A549 (cell line): ENCODE measurements at regions not wholly inside any gene's neighbourhood (a gene's known extent, or its start where the extent isn't known, plus 50 kb on each side); places are given as distances from the start of the nearest gene placed in this dataset.

Source experiments
- CHD4 ChIP-seq: fragments of 200-600 bp; sonication (generic); IDR thresholded peaks from 2 replicates; pipeline ENCODE4 v1.6.1; 2016; ENCODE audit warnings: antibody characterized with exemption, mild to moderate bottlenecking, borderline replicate concordance
- EP300 ChIP-seq, 2 experiments: fragments of >200 bp; sonication (Bioruptor Twin); formaldehyde crosslinking; IDR thresholded peaks; 2 replicates in 1 of 2; 3 replicates in 1 of 2; pipeline ENCODE4 v1.6.1; 2016 to 2017
- MAZ ChIP-seq: fragments of 150-350 bp; IDR thresholded peaks from 2 replicates; pipeline ENCODE4 v1.6.1; 2014; ENCODE audit warnings: antibody characterized with exemption, low read depth, low read length, borderline replicate concordance
- POLR2A ChIP-seq: IDR thresholded peaks from 2 replicates; pipeline ENCODE4 v1.6.1; 2012; ENCODE audit warnings: mild to moderate bottlenecking, low read length
- TF ChIP-seq, protein P1 (sequence below): fragments of >200 bp; sonication (Bioruptor Twin); formaldehyde crosslinking; IDR thresholded peaks from 3 replicates; pipeline ENCODE4 v1.5.1; 2016
- TF ChIP-seq, protein P2 (sequence below): fragments of 150-350 bp; IDR thresholded peaks from 2 replicates; pipeline ENCODE4 v1.6.1; 2014; ENCODE audit warnings: low read depth, mild to moderate bottlenecking, low read length
- TF ChIP-seq, protein P3 (sequence below): fragments of 450-650 bp; IDR thresholded peaks from 2 replicates; pipeline ENCODE4 v1.6.1; 2014; ENCODE audit warnings: antibody characterized with exemption

DNA sequence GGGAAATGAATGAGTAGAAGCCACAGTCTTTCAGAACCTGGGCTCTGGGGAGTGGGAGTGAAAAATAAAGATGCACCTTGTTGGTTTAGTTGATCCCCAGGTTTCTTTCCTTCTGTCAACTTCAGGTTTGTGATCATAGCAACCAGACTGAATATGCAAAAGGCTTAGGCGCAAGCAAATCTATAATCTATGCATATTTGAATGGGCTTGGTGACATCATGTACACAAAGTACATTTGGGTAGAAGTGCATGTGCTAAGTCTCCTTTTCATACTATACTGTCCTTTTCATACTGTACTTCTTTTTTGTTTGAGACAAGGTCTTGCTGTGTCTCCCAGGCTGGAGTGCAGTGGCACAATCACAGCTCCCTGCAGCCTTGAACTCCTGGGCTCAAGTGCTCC is 132.4 kb upstream of the C2CD4B start:
- TF ChIP-seq, protein P1, sequence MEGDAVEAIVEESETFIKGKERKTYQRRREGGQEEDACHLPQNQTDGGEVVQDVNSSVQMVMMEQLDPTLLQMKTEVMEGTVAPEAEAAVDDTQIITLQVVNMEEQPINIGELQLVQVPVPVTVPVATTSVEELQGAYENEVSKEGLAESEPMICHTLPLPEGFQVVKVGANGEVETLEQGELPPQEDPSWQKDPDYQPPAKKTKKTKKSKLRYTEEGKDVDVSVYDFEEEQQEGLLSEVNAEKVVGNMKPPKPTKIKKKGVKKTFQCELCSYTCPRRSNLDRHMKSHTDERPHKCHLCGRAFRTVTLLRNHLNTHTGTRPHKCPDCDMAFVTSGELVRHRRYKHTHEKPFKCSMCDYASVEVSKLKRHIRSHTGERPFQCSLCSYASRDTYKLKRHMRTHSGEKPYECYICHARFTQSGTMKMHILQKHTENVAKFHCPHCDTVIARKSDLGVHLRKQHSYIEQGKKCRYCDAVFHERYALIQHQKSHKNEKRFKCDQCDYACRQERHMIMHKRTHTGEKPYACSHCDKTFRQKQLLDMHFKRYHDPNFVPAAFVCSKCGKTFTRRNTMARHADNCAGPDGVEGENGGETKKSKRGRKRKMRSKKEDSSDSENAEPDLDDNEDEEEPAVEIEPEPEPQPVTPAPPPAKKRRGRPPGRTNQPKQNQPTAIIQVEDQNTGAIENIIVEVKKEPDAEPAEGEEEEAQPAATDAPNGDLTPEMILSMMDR = no peak
- TF ChIP-seq, protein P2, sequence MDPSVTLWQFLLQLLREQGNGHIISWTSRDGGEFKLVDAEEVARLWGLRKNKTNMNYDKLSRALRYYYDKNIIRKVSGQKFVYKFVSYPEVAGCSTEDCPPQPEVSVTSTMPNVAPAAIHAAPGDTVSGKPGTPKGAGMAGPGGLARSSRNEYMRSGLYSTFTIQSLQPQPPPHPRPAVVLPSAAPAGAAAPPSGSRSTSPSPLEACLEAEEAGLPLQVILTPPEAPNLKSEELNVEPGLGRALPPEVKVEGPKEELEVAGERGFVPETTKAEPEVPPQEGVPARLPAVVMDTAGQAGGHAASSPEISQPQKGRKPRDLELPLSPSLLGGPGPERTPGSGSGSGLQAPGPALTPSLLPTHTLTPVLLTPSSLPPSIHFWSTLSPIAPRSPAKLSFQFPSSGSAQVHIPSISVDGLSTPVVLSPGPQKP = no peak
- TF ChIP-seq, protein P3, sequence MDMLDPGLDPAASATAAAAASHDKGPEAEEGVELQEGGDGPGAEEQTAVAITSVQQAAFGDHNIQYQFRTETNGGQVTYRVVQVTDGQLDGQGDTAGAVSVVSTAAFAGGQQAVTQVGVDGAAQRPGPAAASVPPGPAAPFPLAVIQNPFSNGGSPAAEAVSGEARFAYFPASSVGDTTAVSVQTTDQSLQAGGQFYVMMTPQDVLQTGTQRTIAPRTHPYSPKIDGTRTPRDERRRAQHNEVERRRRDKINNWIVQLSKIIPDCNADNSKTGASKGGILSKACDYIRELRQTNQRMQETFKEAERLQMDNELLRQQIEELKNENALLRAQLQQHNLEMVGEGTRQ = no peak
- TF ChIP-seq MAZ (no peak), POLR2A (no peak), CHD4 (no peak), EP300 (IDR thresholded peaks at IDR 0.05) (no peak)
